ENCODE measurements at regions not wholly inside any gene's neighbourhood (a gene's known extent, or its start where the extent isn't known, plus 50 kb on each side); places are given as distances from the start of the nearest gene placed in this dataset.

DNA sequence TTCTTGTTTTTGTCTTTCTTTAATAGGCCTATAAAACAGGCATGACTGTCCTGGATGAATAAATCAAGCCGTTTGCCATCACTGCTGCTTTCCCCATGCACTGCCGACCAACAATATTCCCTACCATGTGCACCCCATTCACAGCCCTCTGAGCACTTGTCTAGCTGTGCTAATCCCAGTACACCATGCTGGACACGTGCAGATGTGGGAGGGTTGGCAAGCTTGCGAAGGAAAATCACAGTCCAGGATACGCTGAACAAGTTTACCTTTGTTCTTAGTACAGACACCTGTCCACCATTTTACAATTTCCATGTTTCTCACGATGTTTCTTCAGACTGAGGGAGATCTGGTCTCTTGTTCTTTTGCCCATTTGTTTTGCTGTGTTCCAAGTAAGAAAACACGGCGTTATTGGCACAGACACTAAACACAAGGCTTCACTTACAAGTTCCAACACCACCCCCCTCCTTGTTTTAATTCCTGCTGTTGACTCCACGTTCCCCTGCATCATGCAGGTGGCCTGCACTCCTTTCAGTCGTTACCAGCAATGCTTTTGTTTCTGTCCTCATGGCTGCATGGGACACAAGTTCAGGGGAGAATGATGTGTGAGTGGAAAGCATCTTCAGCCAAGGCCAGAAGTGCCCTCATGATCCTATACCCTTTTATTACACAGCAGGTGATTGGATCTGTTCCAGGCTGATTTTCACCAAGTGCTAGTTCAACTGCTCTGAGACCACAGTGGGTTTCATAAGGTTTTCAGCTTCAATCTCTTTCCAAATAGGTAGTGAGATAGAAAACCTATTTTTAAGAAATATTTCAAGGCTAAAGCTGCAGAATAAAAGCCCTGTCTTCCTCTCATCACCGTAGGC lies 608.9 kb downstream of the IRX1 start:
- no peak for DNase-seq

DNA sequence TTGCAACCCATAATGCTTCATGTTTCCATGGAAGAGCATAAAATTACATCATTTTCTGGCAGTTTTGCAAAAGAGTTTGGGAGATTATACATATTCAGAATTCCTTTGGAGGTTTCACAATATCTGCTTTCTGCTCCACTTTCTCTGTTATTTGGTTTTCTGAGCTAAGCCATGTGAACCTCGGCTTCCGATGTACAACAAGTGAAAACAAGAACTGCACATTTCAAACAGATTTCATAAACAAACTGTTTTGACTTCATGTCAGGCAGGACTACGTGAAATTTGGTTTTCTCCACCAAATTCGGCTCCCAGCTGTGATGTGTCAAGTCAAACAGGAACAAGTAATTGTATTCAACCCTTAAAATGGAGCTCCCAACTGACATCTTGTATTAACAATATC lies 609.8 kb downstream of the IRX1 start:
- DNase-seq: no peak

DNA sequence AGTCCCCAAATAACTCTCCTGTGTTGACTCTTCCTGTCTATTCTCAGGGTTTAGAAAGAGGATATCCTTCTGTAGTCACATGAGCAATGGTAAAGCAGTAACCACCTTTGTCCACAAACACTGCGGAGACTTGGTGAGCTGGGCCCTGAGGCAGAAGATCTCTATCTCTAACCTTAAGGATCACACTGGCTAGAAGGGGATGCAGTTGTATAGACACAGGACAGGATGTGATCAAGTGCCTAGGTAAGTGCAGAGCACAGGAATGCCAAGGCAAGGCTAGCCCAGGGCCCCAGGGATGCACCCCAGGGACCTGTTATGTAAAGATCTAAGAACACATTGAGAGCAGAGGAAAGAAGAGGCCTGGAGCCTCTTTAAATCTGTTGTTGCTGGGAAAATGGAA lies 610.5 kb downstream of the IRX1 start:
- DNase-seq: no peak

DNA sequence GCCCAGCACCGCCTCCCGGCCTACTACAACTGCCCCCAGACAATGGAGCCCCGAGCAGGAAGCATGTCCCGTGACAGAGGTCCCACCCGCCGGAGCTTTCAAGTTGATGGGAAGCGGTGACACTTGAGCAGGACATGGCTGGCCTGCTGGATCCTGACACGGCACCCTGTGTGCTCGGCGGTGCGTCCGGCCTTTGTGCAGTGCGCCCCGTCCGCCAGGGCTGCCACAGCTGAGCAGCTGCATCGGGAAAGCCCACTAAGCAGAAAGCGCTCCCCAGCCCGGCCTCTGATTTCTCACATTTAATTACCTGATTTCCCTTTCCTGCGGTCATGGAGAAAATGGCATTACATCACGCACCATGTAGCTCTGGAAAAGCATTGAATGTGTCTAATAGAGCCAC lies 611.9 kb downstream of the IRX1 start:
- DNase-seq: no peak

DNA sequence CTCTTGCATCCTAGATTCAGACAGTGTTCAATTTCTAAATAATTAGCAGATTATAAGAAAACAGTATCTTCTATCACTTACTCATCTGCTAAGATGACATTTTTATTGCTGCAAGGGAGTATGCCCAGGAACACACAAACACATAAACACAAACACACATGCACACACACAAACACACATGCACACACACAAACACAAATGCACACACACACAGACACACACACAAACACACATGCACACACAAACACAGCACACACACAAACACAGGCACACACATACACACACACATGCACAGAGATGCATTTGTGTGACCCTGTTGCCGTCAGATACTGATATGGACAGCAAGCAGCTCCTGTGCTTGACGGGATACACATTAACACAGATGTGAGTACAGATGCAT lies 612.9 kb downstream of the IRX1 start:
- DNase-seq: no peak

DNA sequence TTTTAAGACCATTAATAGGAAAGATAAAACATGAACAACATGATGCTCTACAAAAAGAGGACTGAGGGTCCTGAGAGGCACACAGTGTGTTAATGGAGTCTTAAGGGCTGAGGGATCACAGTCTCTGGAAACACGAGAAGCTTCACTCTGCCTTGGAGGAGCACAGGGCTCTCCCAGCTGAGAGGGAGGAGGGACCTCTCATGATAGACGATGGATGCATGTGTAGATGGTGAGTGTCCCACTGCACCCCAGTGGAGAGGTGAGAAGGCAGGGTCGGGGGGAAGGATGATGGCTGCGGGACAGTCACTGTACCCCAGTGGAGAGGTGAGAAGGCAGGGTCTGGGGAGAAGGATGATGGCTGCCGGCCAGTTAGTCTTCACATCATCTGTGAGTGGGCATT lies 613.4 kb downstream of the IRX1 start:
- no peak for DNase-seq

DNA sequence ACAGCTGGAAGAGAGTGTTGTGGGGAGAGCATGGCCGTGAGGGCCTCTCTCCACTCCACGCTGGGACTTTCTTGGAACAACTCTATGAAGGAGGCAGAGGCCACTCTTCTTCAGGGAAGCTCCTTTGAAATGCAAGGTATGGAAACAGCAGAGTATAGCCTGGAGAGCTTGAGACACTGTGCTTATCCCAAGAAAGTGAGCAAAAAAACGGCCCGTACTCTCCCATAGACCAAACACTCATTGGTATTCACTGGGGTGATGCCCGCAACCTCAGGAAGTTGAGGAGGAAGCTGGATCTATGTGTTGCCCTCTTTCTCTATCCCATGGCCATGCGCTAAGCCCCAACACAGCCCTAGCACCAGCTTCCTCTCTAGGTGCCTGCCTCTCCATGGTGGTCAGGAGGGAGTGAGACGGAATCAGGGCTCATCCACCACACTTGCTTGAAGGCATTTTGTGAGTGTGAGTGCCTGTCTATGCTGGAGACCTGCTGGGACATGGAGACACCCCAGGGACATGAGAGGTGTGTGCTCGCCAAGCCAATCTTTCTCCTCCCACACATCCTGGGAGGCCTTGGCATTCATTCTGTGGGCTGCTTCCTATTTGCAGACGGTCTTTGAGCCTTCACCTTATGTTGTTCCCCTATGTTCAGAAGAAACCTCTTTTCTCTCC lies 616.6 kb downstream of the IRX1 start:
- no peak for DNase-seq

DNA sequence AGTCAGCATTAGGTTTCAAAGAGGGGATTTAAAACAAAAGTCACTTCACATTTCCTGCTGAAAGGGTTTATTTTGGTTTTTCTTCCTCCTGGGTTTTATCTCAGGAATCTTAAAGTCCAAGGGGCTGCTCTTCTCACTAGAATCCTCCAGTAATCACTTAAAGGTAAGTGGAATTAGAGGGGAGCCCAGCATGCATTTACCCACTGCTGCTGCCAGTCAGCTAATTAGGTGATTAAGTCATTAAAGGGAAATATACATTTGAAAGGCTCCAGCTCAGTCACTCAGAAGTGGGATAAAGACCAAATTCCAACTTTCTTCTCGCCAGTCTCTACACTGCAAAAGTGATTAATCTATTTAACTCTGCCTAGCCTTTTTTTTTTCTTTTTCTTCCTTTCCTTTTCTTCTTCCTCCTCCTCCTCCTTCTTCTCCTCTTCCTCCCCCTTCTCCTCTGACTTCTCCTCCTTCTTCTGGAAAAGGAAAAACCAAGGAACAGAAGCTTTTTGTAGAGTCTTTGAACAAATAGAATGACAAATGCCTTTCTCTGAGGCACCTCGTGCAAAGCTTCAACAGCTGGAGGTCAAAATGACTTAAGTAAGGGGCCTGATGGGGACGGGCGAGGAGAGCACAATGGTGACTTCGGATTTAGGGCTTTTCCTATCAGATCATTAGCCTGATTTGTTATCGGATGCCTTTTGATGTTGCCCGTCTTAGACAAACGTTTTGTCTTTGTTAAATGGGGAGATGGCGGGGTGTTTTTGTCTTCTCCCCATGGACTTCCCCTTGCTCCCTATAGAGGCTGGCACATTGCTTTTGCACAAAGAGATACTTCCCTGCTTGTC lies 617.6 kb downstream of the IRX1 start:
- DNase-seq: no peak

DNA sequence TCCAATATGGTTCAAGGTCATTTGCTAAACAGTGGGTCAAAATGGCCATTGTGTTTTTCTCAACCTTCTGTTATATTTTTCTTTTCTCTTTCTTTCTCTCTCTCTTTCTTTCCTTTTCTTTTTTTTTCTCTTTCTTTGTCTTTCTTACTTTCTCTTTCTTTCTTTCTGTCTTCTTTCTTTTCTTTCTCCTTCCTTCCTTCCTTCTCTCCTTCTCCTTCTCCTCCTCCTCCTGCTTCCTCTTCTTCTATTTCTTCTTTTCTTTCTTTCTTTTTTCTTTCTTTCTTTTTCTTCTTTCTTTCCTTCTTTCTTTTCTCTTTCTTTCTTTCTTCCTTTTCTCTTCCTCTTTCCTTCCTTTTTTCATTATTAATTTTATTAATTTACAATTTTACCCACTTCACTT lies 619.5 kb downstream of the IRX1 start:
- no peak for DNase-seq

DNA sequence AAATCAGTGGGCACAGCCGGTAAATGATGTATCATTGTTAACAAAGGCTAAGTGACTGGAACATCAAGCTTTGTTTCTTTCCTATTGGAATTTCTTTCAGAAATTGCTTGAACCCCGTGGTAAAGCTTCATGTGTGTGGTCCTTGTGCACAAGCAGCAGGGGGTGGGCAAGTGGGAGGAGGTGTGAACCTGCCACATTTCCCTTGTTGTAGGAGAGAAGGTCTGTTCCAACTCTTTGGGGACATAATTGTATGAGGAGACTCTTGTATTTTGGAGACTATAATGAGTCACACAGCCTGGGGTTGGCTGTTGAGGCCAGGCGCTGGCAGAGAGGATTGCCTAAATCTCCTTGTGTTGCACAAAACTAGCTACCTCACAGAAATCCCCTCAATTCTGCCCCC lies 620.5 kb downstream of the IRX1 start:
- DNase-seq: no peak

DNA sequence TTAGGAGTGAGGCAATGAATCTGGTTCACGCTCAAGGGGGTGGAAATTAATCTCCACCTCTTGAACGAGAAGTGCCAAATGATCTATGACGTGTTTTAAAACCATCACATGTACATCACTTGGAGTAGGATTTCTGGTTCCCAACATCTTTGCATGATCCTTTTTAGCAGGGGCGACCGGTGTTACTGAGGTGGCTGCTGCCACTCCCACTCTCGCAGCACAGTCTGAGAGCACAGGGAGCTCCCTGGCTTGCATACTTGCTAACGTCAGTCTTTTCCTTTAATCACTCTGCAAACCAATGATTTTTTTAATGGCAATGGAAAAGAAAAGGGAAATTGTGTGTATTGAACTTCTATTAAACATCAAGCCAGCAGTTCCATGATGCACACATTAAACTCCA lies 624.4 kb downstream of the IRX1 start:
- DNase-seq: no peak

DNA sequence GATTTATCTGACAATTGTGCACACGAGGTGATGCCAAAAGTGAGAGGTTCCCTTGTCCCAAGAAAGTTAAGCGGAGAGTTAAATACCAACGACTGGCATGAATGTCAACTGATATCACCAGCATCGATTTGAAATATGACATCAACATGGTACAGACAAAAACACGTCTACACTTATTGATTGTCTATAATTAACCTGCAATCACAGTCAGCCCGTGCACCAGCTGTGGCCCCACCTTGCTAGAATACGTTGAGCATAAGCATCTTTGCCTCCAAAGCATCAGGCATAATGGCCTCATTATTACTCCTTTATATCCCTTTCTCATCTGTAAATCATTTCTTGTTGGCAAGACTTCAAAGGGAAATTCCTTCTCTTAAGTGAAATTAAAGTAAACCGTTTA lies 625.4 kb downstream of the IRX1 start:
- DNase-seq: no peak

DNA sequence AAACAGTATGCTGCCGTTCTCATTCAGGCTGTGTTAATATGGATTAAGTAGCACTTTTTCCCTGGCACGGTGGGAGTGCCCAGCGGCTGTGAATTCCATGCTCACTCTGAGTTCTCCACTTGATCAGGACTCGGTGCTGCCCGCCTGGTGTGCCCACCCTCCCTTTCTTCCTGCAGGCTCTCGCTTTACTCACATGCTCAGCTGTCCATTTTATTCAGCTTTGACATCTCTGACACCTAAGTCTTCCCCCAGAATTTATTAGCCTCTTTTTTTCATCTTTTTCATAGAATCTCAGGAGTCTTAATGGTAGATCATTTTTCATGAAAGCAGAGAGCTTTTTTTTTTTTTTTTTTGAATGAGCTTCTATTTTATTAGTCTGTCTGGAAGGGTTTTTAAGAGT lies 626.5 kb downstream of the IRX1 start:
- DNase-seq: no peak

DNA sequence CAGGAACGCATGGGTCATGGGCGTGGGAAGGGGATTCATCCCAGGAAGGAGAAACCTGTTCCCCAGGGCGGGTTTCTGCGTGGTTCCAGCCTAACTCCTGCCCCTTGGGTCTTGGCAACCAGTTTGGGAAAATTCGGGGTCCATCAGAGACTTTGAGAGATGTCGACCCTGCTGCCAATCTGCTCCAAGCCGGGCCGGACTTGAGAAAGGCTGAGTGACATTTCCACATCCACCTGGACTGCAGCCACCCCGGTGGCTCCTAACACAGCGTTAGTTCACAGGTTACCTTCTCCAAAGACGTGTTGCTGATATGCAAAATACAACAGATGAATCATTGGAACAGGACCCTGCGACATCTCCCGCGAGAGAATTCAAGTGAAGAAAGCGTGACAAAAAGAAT lies 627.2 kb downstream of the IRX1 start:
- DNase-seq: no peak

DNA sequence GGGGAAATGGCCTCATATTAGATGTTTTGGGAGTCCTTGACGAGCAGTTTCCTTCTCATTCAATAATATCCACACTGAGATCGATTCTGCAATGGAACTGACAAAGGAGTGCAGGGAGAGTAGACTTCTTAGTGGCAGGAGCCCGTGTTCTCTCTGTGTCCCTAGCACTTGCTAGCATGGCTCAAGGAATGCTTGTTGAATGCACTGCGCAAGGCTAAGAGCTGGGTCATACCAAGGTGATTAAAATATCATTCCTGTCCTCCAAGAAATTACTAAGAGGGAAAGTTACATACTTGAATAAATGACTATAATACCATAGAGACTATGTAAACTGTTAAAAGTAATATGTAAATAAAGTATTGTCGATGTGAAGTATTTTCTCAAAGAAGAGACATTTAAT lies 630.1 kb downstream of the IRX1 start:
- DNase-seq: no peak

DNA sequence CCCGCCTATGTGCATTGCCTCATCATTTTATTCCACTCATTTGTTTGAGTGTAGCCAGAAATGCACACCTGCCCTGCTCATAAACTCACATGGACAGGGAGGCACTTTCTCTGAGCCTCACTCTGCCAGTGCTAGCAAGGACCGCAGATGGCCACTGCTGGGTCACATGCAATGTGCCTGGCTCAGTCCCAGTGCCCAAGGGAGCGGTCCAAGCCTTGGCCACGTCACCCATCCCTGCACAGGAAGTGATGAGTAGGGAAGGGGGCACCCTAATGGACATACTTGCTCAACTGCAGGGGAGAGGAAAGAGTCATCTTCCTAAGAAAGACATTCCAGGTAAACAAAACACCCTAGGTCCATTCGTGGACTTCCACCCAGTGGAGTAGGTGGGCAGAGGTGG lies 630.9 kb downstream of the IRX1 start:
- no peak for DNase-seq

DNA sequence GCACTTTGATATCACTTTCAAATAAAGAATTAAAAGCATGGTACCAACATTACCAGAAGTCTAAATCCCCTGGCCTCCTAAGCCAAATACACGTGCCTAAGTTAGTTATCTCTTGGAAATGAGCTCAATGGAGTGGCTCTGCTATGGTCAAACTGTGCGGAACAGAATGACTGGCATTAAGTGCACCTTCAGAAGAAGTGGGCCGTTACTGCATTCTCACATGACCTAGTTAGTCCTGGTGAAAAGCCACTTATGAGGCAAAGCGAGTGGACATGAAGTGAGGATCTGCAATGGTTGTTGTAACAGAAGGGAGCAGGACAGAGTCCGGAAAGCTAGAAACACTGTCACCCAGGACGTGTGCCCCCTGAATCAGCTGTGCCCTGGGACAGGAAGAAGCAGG lies 633.1 kb downstream of the IRX1 start:
- DNase-seq: no peak

DNA sequence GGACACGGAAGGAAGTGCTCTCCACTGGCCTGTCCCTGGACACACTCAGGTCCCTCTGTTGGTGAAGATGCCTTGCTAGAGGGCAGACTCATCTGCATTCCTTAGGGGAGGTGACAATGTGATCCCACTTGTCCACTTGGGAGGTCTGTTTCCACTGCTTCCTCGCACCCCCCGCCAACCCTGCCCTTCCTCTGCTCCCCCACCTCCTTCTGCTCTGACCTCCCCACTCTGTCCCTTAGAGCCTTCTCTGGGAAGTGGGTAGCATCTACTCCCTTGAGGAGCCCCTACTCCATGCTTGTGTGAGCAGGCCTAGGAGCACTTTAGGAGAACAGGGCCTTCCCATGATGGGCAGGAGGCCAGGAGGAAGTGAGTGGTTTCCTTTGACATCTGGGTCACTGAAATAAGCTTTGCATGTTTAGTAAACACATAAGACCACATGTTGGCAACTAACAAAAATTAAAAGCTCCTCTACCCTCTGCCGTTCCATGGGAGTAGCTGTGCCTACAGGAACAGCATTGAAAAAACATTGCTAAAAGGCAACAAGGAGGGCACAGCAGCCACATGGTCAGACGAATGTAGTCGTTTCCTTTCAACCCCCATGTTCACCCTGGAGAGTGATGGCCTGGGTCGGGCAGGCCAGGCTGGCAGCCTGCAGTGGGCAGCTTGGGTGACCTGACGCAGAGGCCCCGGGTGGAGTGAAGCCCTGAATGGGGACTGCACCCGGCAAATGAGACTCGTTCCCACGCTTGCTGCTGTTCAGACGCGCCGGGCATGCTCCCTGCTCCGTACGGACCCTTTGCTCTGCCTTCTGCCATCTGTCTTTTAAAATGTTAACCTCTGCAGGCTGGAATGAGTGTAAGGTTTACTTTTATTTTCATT lies 634.0 kb downstream of the IRX1 start:
- DNase-seq: no peak

DNA sequence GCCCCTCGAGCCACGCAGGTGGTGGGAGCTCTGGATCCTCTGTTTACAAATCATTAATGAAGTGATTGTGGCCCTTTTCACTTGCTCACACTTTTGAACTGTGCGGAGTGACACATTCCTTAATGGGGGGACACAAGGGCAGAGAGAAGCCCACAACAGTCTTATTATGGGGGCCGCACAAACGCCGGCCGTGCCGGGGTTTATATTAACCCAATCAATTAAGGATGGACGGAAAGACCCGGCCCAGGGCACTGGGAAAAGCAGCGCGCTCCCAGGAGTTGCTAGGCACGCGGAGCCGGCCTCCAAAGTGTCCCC lies 634.8 kb downstream of the IRX1 start:
- DNase-seq: no peak

DNA sequence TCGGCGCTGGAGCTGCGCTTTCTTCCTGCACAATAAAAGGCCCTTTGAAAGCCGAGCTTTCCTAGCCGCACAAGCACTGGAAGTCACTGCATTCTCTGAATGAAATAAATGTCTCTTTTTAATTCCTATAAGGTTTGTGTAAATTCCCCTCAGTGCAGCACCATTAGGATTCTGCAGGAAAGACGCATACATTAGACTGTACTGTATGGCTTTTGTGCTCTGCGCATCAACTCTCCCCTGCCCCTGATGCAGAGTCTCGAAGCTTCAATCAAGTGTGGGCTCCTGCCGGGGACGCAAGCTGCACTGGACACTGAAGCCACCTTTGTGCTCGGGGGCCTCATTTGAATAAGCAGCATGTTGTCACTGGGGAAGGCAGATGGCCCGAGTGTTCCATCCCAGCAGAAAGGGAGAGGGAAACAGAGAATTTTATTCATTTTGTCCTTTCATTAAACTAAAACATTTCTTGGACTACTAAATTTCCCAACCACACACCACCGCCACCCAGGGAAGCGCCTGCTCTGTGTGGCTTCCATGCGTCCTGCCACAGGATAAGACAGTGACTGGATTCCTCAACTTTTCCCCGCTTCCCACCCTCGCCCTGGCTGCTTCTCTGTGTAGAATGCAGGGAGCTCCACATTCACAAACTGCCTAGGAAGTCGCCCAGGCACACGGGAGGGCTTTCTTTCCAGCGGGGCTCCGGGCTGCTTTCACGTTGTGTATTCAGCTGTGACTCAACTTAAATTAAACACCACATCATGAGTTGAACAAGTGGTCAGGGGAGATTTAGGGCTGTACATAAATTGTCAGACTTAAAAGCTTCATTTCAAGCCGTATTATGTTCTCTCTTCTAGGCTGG lies 635.4 kb downstream of the IRX1 start:
- no peak for DNase-seq

DNA sequence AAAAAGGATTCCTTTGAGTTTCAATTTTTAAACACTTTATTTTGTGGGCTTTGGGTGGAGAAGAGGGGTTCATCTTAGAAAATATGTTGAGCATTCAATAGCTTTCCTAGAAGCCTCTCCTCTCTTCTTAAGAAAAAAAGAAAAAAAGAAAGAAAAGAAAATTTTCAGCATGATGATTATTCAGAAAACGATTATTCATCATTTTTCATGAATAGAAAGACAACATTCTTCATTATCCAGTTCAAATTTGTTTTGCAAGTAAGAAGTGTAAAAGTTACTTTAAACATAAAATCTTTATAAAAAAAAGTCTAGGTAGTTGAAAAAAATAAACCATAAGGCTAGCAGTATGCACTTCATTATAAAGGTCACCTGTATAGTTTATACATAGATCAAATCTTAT lies 636.5 kb downstream of the IRX1 start:
- DNase-seq: no peak

DNA sequence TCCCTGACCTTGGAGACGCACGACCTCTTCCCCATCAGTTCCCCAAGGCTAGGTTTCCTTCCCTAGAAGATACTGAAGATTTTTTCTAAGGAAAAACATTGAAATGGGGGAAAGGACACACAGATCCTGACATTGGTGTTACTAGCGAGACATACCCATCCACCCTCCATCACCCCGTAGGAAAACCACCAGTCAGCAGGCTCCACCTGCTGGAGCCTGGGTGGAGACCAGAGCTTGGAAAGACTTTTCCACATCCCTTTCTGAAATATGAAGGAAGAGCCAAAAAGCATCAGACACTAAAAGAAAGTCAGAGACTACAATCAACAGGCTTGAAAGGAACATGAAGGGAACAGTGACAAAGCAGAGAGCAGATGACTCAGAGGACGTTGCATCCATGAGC lies 638.0 kb downstream of the IRX1 start:
- DNase-seq: no peak
